OCI-LY7 (cell line): ENCODE measurements at regions not wholly inside any gene's neighbourhood (a gene's known extent, or its start where the extent isn't known, plus 50 kb on each side); places are given as distances from the start of the nearest gene placed in this dataset.

Source experiments
- BruUV-seq: library from RNA; stranded (reverse); fragments of 400-500 nt; replicated peaks from 2 replicates; lab custom pipeline; 2021; lab: Mats Ljungman, UMichigan
- CTCF ChIA-PET: fragments of 300-600 bp; sonication (Branson Sonifier 250); formaldehyde crosslinking; loops from one replicate; lab custom pipeline; 2022; ENCODE audit warnings: antibody characterized with exemption; ENCODE audit not compliant: unreplicated experiment; lab: Charles Lee
- POLR2A ChIA-PET: fragments of 300-600 bp; sonication (Branson Sonifier 250); formaldehyde crosslinking; loops from one replicate; lab custom pipeline; 2022; ENCODE audit warnings: antibody characterized with exemption; lab: Charles Lee
- DNase-seq: peaks from one replicate; pipeline ENCODE4 v3.0.0-alpha.2; 2015; ENCODE audit warnings: low spot score
- H2AFZ ChIP-seq: fragments of 200-600 bp; sonication (generic), shearing (Covaris generic); 2 replicates; pipeline ENCODE4 v1.6.1; 2014; ENCODE audit warnings: mild to moderate bottlenecking, antibody characterized with exemption, low read length, moderate library complexity
- H3K27ac ChIP-seq: fragments of 200-600 bp; sonication (generic); 2 replicates; pipeline ENCODE4 v1.5.1; 2014; ENCODE audit warnings: mixed run types, low read depth, mild to moderate bottlenecking, moderate library complexity, low read length, inconsistent platforms; ENCODE audit not compliant: poor library complexity, severe bottlenecking
- H3K36me3 ChIP-seq: fragments of 200-600 bp; sonication (generic); 2 replicates; pipeline ENCODE4 v1.6.1; 2014; ENCODE audit warnings: mild to moderate bottlenecking, antibody characterized with exemption, low read length, moderate library complexity, mixed read lengths; ENCODE audit not compliant: insufficient read depth
- H3K4me1 ChIP-seq: fragments of 200-600 bp; sonication (generic); 2 replicates; pipeline ENCODE4 v1.5.1; 2014; ENCODE audit warnings: mild to moderate bottlenecking, low read length; ENCODE audit not compliant: insufficient read depth, poor library complexity, severe bottlenecking
- H3K4me2 ChIP-seq: fragments of 200-600 bp; sonication (generic); 2 replicates; pipeline ENCODE4 v1.6.1; 2014; ENCODE audit warnings: mild to moderate bottlenecking, low read length
- H3K4me3 ChIP-seq: fragments of 200-600 bp; sonication (generic); 2 replicates; pipeline ENCODE4 v1.5.1; 2014; ENCODE audit warnings: mild to moderate bottlenecking, low read depth, low read length; ENCODE audit not compliant: poor library complexity, severe bottlenecking
- H3K79me2 ChIP-seq: fragments of 200-600 bp; sonication (generic); 2 replicates; pipeline ENCODE4 v1.6.1; 2016; ENCODE audit warnings: low read depth, mild to moderate bottlenecking, low read length, moderate library complexity, mixed read lengths; ENCODE audit not compliant: insufficient read depth
- H3K9me2 ChIP-seq: fragments of 200-600 bp; sonication (generic); 2 replicates; pipeline ENCODE4 v1.6.1; 2016; ENCODE audit warnings: mild to moderate bottlenecking, low read length, mixed read lengths; ENCODE audit not compliant: insufficient read depth
- H3K9me3 ChIP-seq: fragments of 200-600 bp; sonication (generic); 2 replicates; pipeline ENCODE4 v1.6.1; 2014; ENCODE audit warnings: mild to moderate bottlenecking, mixed run types, low read length, mixed read lengths
- H4K20me1 ChIP-seq: fragments of 200-600 bp; sonication (generic); 2 replicates; pipeline ENCODE4 v1.6.1; 2014; ENCODE audit warnings: mild to moderate bottlenecking, antibody characterized with exemption, low read length, moderate library complexity, mixed read lengths; ENCODE audit not compliant: insufficient read depth
- CTCF ChIP-seq: fragments of 200-600 bp; sonication (generic); conservative IDR thresholded peaks from 2 replicates; pipeline ENCODE4 v1.5.1; 2014; ENCODE audit warnings: mild to moderate bottlenecking, antibody characterized with exemption, low read length, moderate library complexity, mixed read lengths
- EZH2phosphoT487 ChIP-seq: fragments of 200-600 bp; sonication (generic); IDR thresholded peaks from 2 replicates; pipeline ENCODE4 v1.6.1; 2018; ENCODE audit warnings: low read depth, borderline replicate concordance, mild to moderate bottlenecking, mixed run types, antibody characterized with exemption, low read length, moderate library complexity, mixed read lengths
- intact Hi-C: fragments of 100-400 bp; cut with micrococcal nuclease; formaldehyde crosslinking; loops from one replicate; pipeline ENCODE4 v1.10.0; 2022; ENCODE audit not compliant: unreplicated experiment

DNA sequence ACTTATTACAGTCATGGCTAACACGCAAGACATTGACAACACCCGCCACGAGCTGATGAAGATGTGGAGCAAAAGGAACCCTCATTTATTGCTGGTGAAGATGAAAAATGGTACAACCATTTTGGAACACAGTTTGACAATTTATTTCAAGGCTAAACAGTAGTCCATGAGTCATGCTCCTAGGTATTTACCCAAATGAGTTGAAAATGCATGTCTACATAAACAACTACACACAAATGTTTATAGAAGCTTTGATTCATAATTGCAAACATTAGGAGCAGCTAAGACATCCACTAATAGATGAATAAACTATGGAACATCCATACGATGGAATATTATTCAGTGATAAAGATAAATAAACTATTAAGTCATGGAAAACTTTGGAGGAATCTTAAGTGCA, 580.1 kb downstream of the RAPGEF2 start:
- Histone ChIP-seq H3K4me2 (no peak overlapping the region), H3K36me3 (no peaks in the 10 kb centered on the region), H3K79me2 (no peaks in the 10 kb centered on the region), H3K27ac (no peak overlapping the region), H3K9me3 (no peaks in the 10 kb centered on the region), H2AFZ (no peak overlapping the region), H3K4me1 (no peaks in the 10 kb centered on the region), H3K4me3 (no peak overlapping the region), H3K9me2 (no peaks in the 10 kb centered on the region), H4K20me1 (no peaks in the 10 kb centered on the region)
- POLR2A ChIA-PET = interaction anchor here (0.5 to 0.7 kb wide), 2 partner anchors 42 to 157 kb away, joined by 3 to 5 read pairs; no protein-coding TSS in a partner anchor
- intact Hi-C loops = no loop called here
- CTCF ChIA-PET = no interaction called here
- no peak for TF ChIP-seq CTCF
- TF ChIP-seq EZH2phosphoT487 = no peak
- DNase-seq = no peak
- BruUV-seq = no TSS peak

DNA sequence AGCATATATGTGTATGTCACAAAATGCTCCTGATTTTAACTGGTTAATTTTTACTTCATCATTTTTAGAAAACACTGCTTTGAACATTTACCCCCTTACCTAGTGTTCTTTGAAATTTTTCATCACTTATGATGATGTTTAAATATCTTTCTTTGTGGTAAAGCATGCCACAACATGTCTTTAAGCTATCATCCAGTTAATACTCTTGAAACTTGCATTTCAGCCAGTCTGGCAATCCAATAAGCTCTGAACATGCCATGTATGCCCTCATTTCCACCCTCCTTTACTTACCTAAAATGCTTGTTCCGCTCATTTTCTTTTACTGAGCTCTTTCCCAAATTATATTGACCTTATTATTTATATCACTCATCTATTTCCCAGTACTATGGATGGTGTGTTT, 581.2 kb downstream of the RAPGEF2 start:
- Histone ChIP-seq H3K79me2 (no peaks in the 10 kb centered on the region), H4K20me1 (no peaks in the 10 kb centered on the region), H3K9me3 (no peaks in the 10 kb centered on the region), H3K36me3 (no peaks in the 10 kb centered on the region), H3K4me1 (no peaks in the 10 kb centered on the region), H3K9me2 (no peaks in the 10 kb centered on the region), H2AFZ (no peak overlapping the region), H3K4me2 (no peak overlapping the region), H3K27ac (no peak overlapping the region), H3K4me3 (no peak overlapping the region)
- BruUV-seq = no TSS peak
- TF ChIP-seq EZH2phosphoT487 (no peak), CTCF (no peak)
- no peak for DNase-seq
- ChIA-PET CTCF (no interaction called here), POLR2A (interaction anchor here (0.7 kb wide), 1 partner anchor 1366 kb away, joined by 4 read pairs; no protein-coding TSS in a partner anchor)
- intact Hi-C loops = no loop called here

GRCh38 chr4:159685340-159686092, 582.6 kb downstream of the RAPGEF2 start:
- ChIA-PET POLR2A (interaction anchor here (0.9 to 1.1 kb wide), 2 partner anchors 8 to 10 kb away, joined by 3 to 5 read pairs; no protein-coding TSS in a partner anchor), CTCF (no interaction called here)
- Histone ChIP-seq H4K20me1 (no peaks in the 10 kb centered on the region), H3K4me3 (no peak overlapping the region), H3K9me3 (no peaks in the 10 kb centered on the region), H3K27ac (no peak overlapping the region), H3K4me1 (no peaks in the 10 kb centered on the region), H3K4me2 (no peak overlapping the region), H3K79me2 (no peaks in the 10 kb centered on the region), H3K36me3 (no peaks in the 10 kb centered on the region), H3K9me2 (no peaks in the 10 kb centered on the region), H2AFZ (no peak overlapping the region)
- DNase-seq = no peak
- TF ChIP-seq EZH2phosphoT487 = no peak
- no peak for TF ChIP-seq CTCF
- BruUV-seq = no TSS peak
- intact Hi-C loops = no loop called here
